ENCODE measurements at regions not wholly inside any gene's neighbourhood (a gene's known extent, or its start where the extent isn't known, plus 50 kb on each side); places are given as distances from the start of the nearest gene placed in this dataset.

GRCh38 chr9:129440435-129441186 lies 180.3 kb downstream of the C9orf50 start:
- H3K4me1 ChIP-seq (ENCODE audit: control insufficient read depth in 1 of 2, insufficient read depth in 2 of 2, low read depth in 1 of 2, low read length in 1 of 2) = peaks cover 0 to 21% of the 10 kb centered on the region in 2 experiments; a peak in 1 of 4 replicates
- H3F3A ChIP-seq (replicated peaks; ENCODE audit: insufficient read depth) = no peaks in the 10 kb centered on the region
- POLR2A ChIA-PET = no interaction called here
- CTCF ChIA-PET = interaction anchor here (1.0 kb wide), 1 partner anchor 12 kb away, joined by 3 read pairs; no protein-coding TSS in a partner anchor
- no peaks in the 10 kb centered on the region for H3K79me2 ChIP-seq (ENCODE audit: insufficient read depth)
- H2AFZ ChIP-seq (ENCODE audit: low read depth) = no peak overlapping the region
- no peak overlapping the region for H3K4me3 ChIP-seq (ENCODE audit: low read depth in 2 of 2, low read length in 1 of 2)
- no peaks in the 10 kb centered on the region for H3K36me3 ChIP-seq (replicated peaks in 1 of 2; ENCODE audit: control insufficient read depth in 1 of 2, insufficient read depth in 2 of 2, low read length in 1 of 2)
- 68% methylated on average over 12 of the region's 12 CpGs for WGBS (ENCODE audit: low lambda C conversion rate)
- no peaks in the 10 kb centered on the region for H4K20me1 ChIP-seq (ENCODE audit: insufficient read depth)
- DNase-seq = no peak
- H3K9me2 ChIP-seq = no peaks in the 10 kb centered on the region
- no peak overlapping the region for H3K27ac ChIP-seq (ENCODE audit: low read depth in 2 of 2, low read length in 1 of 2)
- H3K4me2 ChIP-seq = no peak overlapping the region
- TF ChIP-seq YY1 (IDR thresholded peaks at IDR 0.05; ENCODE audit: low read depth) (no peak), EZH2phosphoT487 (IDR thresholded peaks at IDR 0.05; ENCODE audit: borderline replicate concordance, low read depth) (no peak), FOXJ3 (CRISPR knock-in tag; IDR thresholded peaks at IDR 0.05) (no peak), TEAD4 (IDR thresholded peaks at IDR 0.05; ENCODE audit: borderline replicate concordance, insufficient read depth) (no peak), RFX5 (IDR thresholded peaks at IDR 0.05; ENCODE audit: low read length) (no peak), GATA2 (CRISPR knock-in tag; IDR thresholded peaks at IDR 0.05) (no peak), SIN3A (IDR thresholded peaks at IDR 0.05; ENCODE audit: borderline replicate concordance, low read depth, low read length) (no peak), MEF2A (IDR thresholded peaks at IDR 0.05; ENCODE audit: borderline replicate concordance, low read depth) (no peak), GABPA (IDR thresholded peaks at IDR 0.05; ENCODE audit: low read depth) (no peak), IRF3 (IDR thresholded peaks at IDR 0.05; ENCODE audit: low read depth, low read length) (no peak), RAD21 (IDR thresholded peaks at IDR 0.05; ENCODE audit: low read length) (no peak), EP300 (IDR thresholded peaks at IDR 0.05; ENCODE audit: borderline replicate concordance in 1 of 2, low read depth in 1 of 2, low read length in 1 of 2) (no peak)
- TF ChIP-seq, protein P1, sequence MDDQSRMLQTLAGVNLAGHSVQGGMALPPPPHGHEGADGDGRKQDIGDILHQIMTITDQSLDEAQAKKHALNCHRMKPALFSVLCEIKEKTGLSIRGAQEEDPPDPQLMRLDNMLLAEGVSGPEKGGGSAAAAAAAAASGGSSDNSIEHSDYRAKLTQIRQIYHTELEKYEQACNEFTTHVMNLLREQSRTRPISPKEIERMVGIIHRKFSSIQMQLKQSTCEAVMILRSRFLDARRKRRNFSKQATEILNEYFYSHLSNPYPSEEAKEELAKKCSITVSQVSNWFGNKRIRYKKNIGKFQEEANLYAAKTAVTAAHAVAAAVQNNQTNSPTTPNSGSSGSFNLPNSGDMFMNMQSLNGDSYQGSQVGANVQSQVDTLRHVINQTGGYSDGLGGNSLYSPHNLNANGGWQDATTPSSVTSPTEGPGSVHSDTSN (IDR thresholded peaks at IDR 0.05) = no peak
- TF ChIP-seq, protein P2, sequence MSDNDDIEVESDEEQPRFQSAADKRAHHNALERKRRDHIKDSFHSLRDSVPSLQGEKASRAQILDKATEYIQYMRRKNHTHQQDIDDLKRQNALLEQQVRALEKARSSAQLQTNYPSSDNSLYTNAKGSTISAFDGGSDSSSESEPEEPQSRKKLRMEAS (IDR thresholded peaks at IDR 0.05; ENCODE audit: low read depth) = no peak
- H3K9me3 ChIP-seq = no peaks in the 10 kb centered on the region
- no peaks in the 10 kb centered on the region for H3K27me3 ChIP-seq (ENCODE audit: insufficient read depth)
- no peak overlapping the region for H3K9ac ChIP-seq

- Histone ChIP-seq H2AFZ (ENCODE audit: low read depth) (no peak overlapping the region), H3K4me1 (ENCODE audit: control insufficient read depth in 1 of 2, insufficient read depth in 2 of 2, low read depth in 1 of 2, low read length in 1 of 2) (peaks cover 0 to 21% of the 10 kb centered on the region in 2 experiments; a peak in 1 of 4 replicates), H3K9ac (no peak overlapping the region), H3K9me2 (no peaks in the 10 kb centered on the region), H3K79me2 (ENCODE audit: insufficient read depth) (no peaks in the 10 kb centered on the region), H3F3A (replicated peaks; ENCODE audit: insufficient read depth) (no peaks in the 10 kb centered on the region), H3K9me3 (no peaks in the 10 kb centered on the region), H3K36me3 (replicated peaks in 1 of 2; ENCODE audit: control insufficient read depth in 1 of 2, insufficient read depth in 2 of 2, low read length in 1 of 2) (no peaks in the 10 kb centered on the region), H3K27me3 (ENCODE audit: insufficient read depth) (no peaks in the 10 kb centered on the region), H3K27ac (ENCODE audit: low read depth in 2 of 2, low read length in 1 of 2) (no peak overlapping the region), H4K20me1 (ENCODE audit: insufficient read depth) (no peaks in the 10 kb centered on the region), H3K4me3 (ENCODE audit: low read depth in 2 of 2, low read length in 1 of 2) (no peak overlapping the region), H3K4me2 (no peak overlapping the region)
- ChIA-PET CTCF (interaction anchor here (1.0 kb wide), 1 partner anchor 11 kb away, joined by 3 read pairs; no protein-coding TSS in a partner anchor), POLR2A (no interaction called here)
- no peak for DNase-seq
- WGBS (ENCODE audit: low lambda C conversion rate) = 56% methylated on average over 6 of the region's 6 CpGs
- TF ChIP-seq FOXM1 (IDR thresholded peaks at IDR 0.05; ENCODE audit: low read depth) (no peak), RCOR1 (IDR thresholded peaks at IDR 0.05; ENCODE audit: low read length) (no peak), RXRA (IDR thresholded peaks at IDR 0.05; ENCODE audit: borderline replicate concordance, low read depth) (no peak), USF2 (IDR thresholded peaks at IDR 0.05; ENCODE audit: borderline replicate concordance, low read depth, low read length) (no peak), POLR2AphosphoS5 (IDR thresholded peaks at IDR 0.05; ENCODE audit: low read depth, low read length) (no peak), GATA2 (CRISPR knock-in tag; IDR thresholded peaks at IDR 0.05) (no peak)
- TF ChIP-seq, protein P1 (IDR thresholded peaks at IDR 0.05) = no peak
- TF ChIP-seq, protein P3, sequence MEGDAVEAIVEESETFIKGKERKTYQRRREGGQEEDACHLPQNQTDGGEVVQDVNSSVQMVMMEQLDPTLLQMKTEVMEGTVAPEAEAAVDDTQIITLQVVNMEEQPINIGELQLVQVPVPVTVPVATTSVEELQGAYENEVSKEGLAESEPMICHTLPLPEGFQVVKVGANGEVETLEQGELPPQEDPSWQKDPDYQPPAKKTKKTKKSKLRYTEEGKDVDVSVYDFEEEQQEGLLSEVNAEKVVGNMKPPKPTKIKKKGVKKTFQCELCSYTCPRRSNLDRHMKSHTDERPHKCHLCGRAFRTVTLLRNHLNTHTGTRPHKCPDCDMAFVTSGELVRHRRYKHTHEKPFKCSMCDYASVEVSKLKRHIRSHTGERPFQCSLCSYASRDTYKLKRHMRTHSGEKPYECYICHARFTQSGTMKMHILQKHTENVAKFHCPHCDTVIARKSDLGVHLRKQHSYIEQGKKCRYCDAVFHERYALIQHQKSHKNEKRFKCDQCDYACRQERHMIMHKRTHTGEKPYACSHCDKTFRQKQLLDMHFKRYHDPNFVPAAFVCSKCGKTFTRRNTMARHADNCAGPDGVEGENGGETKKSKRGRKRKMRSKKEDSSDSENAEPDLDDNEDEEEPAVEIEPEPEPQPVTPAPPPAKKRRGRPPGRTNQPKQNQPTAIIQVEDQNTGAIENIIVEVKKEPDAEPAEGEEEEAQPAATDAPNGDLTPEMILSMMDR (IDR thresholded peaks at IDR 0.05) = no peak
- TF ChIP-seq, protein P2 (IDR thresholded peaks at IDR 0.05; ENCODE audit: low read depth) = no peak
These were observed 181.7 kb downstream of the C9orf50 start for GRCh38 chr9:129439242-129439641.
